ENCODE measurements at regions not wholly inside any gene's neighbourhood (a gene's known extent, or its start where the extent isn't known, plus 50 kb on each side); places are given as distances from the start of the nearest gene placed in this dataset.

DNA sequence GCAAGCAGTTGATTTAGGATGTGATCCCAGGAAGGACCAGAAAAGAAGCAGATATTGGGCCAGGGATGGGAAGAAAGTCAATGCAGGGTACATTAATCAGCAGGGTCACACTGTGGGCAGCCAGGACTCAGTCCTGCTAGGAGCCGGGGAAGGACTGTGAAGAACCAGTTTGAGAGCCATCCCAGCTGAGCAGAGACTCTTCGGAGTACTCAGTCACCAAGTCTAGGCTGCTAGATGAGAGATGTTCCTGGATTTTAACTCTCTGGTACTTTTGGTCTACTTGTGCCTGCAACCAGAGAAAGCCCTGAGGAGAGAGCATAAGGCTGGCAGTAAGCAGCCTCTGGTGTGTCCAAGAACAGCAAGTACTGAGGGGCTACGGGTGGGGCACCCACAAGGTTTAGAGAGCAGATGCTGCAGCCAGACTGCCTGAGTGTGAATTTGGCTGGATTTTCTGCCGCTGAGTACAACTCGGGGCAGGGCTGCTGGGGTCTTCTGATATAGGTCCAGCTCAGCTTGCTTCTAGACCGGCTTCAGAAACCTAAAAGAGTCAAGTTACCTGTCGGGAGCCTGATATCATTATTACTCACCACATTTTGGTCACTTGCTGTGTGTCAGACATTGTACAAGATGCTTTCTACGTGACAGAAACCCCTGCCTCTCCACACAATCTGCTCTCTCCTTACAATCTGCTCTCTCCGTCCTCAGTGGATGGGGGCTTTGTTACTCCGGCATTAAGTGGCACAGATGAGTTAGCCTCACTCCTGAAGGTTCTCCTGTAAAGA is 250.2 kb upstream of the GAS1 start:
- TF ChIP-seq ARNT (IDR thresholded peaks at IDR 0.05) = no peak
- no peak for TF ChIP-seq SP1 (IDR thresholded peaks at IDR 0.05)
